ENCODE measurements at regions not wholly inside any gene's neighbourhood (a gene's known extent, or its start where the extent isn't known, plus 50 kb on each side); places are given as distances from the start of the nearest gene placed in this dataset.

GRCh38 chr9:28718226-28718625 lies 1144.9 kb upstream of the C9orf72 start:
- no peaks in the 10 kb centered on the region for H3K27me3 Mint-ChIP-seq

GRCh38 chr9:28720746-28721145 lies 1147.5 kb upstream of the C9orf72 start:
- peaks cover 0 to 3% (median 0%) of the 10 kb centered on the region in 3 donors for H3K9me3 Mint-ChIP-seq
- H3K27me3 Mint-ChIP-seq: no peaks in the 10 kb centered on the region
- H3K36me3 Mint-ChIP-seq: no peaks in the 10 kb centered on the region
- no peak overlapping the region for H3K4me3 Mint-ChIP-seq
- no peak overlapping the region for H3K27ac Mint-ChIP-seq
- no peaks in the 10 kb centered on the region for H3K4me1 Mint-ChIP-seq

More at GRCh38 chr9:28718226-28718625, 1144.9 kb upstream of the C9orf72 start:
- no peaks in the 10 kb centered on the region for H3K4me1 Mint-ChIP-seq
- H3K4me3 Mint-ChIP-seq: no peak overlapping the region
- H3K36me3 Mint-ChIP-seq: no peaks in the 10 kb centered on the region
- H3K9me3 Mint-ChIP-seq: peaks cover 0 to 3% (median 0%) of the 10 kb centered on the region in 3 donors
- no peak overlapping the region for H3K27ac Mint-ChIP-seq

GRCh38 chr9:28730111-28730510 lies 1156.8 kb upstream of the C9orf72 start:
- no peaks in the 10 kb centered on the region for H3K36me3 Mint-ChIP-seq
- H3K27ac Mint-ChIP-seq: no peak overlapping the region

GRCh38 chr9:28735738-28736342 lies 1162.6 kb upstream of the C9orf72 start:
- H3K9me3 Mint-ChIP-seq: peaks cover 0 to 1% (median 0%) of the 10 kb centered on the region in 3 donors
- H3K27me3 Mint-ChIP-seq: no peaks in the 10 kb centered on the region
- no peak overlapping the region for H3K27ac Mint-ChIP-seq
- no peaks in the 10 kb centered on the region for H3K4me1 Mint-ChIP-seq
- no peak overlapping the region for H3K4me3 Mint-ChIP-seq
- H3K36me3 Mint-ChIP-seq: no peaks in the 10 kb centered on the region

More at GRCh38 chr9:28730111-28730510, 1156.8 kb upstream of the C9orf72 start:
- Mint-ChIP-seq H3K27me3 (no peaks in the 10 kb centered on the region), H3K4me1 (no peaks in the 10 kb centered on the region), H3K4me3 (no peak overlapping the region), H3K9me3 (peaks cover 0 to 5% (median 0%) of the 10 kb centered on the region in 3 donors)

- Mint-ChIP-seq H3K36me3 (peaks cover 2% of the 10 kb centered on the region), H3K9me3 (peaks cover 2 to 16% (median 14%) of the 10 kb centered on the region in 3 donors), H3K4me1 (no peaks in the 10 kb centered on the region), H3K27ac (no peak overlapping the region), H3K27me3 (no peaks in the 10 kb centered on the region), H3K4me3 (no peak overlapping the region)
Measured at GRCh38 chr9:28741459-28741858, 1168.2 kb upstream of the C9orf72 start.

- no peak overlapping the region for H3K4me3 Mint-ChIP-seq
- no peak overlapping the region for H3K27ac Mint-ChIP-seq
- peaks cover 4 to 11% (median 9%) of the 10 kb centered on the region in 3 donors for H3K9me3 Mint-ChIP-seq
- H3K27me3 Mint-ChIP-seq: no peaks in the 10 kb centered on the region
- H3K4me1 Mint-ChIP-seq: no peaks in the 10 kb centered on the region
- H3K36me3 Mint-ChIP-seq: peaks cover 3% of the 10 kb centered on the region
Measured at GRCh38 chr9:28747351-28747985, 1174.2 kb upstream of the C9orf72 start.

- Mint-ChIP-seq H3K4me3 (no peak overlapping the region), H3K9me3 (peaks cover 0 to 3% (median 2%) of the 10 kb centered on the region in 3 donors), H3K4me1 (no peaks in the 10 kb centered on the region), H3K36me3 (peaks cover 2% of the 10 kb centered on the region), H3K27ac (no peak overlapping the region), H3K27me3 (no peaks in the 10 kb centered on the region)
Measured at GRCh38 chr9:28750136-28750535, 1176.9 kb upstream of the C9orf72 start.

- Mint-ChIP-seq H3K9me3 (peaks cover 0 to 3% (median 0%) of the 10 kb centered on the region in 3 donors), H3K4me1 (no peaks in the 10 kb centered on the region), H3K27ac (no peak overlapping the region), H3K36me3 (no peaks in the 10 kb centered on the region), H3K27me3 (no peaks in the 10 kb centered on the region), H3K4me3 (no peak overlapping the region)
Measured at GRCh38 chr9:28758341-28758740, 1185.1 kb upstream of the C9orf72 start.

- no peaks in the 10 kb centered on the region for H3K36me3 Mint-ChIP-seq
- H3K4me1 Mint-ChIP-seq: no peaks in the 10 kb centered on the region
- peaks cover 0 to 3% (median 0%) of the 10 kb centered on the region in 3 donors for H3K9me3 Mint-ChIP-seq
- H3K27ac Mint-ChIP-seq: no peak overlapping the region
- no peak overlapping the region for H3K4me3 Mint-ChIP-seq
- no peaks in the 10 kb centered on the region for H3K27me3 Mint-ChIP-seq
Measured at GRCh38 chr9:28758971-28759370, 1185.7 kb upstream of the C9orf72 start.

- H3K9me3 Mint-ChIP-seq: peaks cover 1 to 4% (median 3%) of the 10 kb centered on the region in 3 donors
- H3K4me1 Mint-ChIP-seq: no peaks in the 10 kb centered on the region
- no peak overlapping the region for H3K27ac Mint-ChIP-seq
- H3K27me3 Mint-ChIP-seq: no peaks in the 10 kb centered on the region
- no peak overlapping the region for H3K4me3 Mint-ChIP-seq
- no peaks in the 10 kb centered on the region for H3K36me3 Mint-ChIP-seq
Measured at GRCh38 chr9:28762167-28762566, 1188.9 kb upstream of the C9orf72 start.

- Mint-ChIP-seq H3K27me3 (no peaks in the 10 kb centered on the region), H3K4me1 (no peaks in the 10 kb centered on the region), H3K27ac (no peak overlapping the region), H3K4me3 (no peak overlapping the region), H3K9me3 (peaks cover 0 to 4% (median 1%) of the 10 kb centered on the region in 3 donors), H3K36me3 (no peaks in the 10 kb centered on the region)
Measured at GRCh38 chr9:28764532-28764931, 1191.3 kb upstream of the C9orf72 start.

GRCh38 chr9:28770226-28770625 lies 1196.9 kb upstream of the C9orf72 start:
- no peaks in the 10 kb centered on the region for H3K36me3 Mint-ChIP-seq
- H3K4me3 Mint-ChIP-seq: no peak overlapping the region
- H3K27me3 Mint-ChIP-seq: no peaks in the 10 kb centered on the region
- H3K27ac Mint-ChIP-seq: no peak overlapping the region
- no peaks in the 10 kb centered on the region for H3K4me1 Mint-ChIP-seq
- peaks cover 0 to 4% (median 1%) of the 10 kb centered on the region in 3 donors for H3K9me3 Mint-ChIP-seq

GRCh38 chr9:28770827-28771226 lies 1197.5 kb upstream of the C9orf72 start:
- Mint-ChIP-seq H3K27ac (no peak overlapping the region), H3K27me3 (no peaks in the 10 kb centered on the region), H3K36me3 (no peaks in the 10 kb centered on the region), H3K9me3 (peaks cover 0 to 2% (median 1%) of the 10 kb centered on the region in 3 donors), H3K4me1 (no peaks in the 10 kb centered on the region), H3K4me3 (no peak overlapping the region)

- no peak overlapping the region for H3K4me3 Mint-ChIP-seq
- H3K27me3 Mint-ChIP-seq: no peaks in the 10 kb centered on the region
- no peaks in the 10 kb centered on the region for H3K4me1 Mint-ChIP-seq
- H3K27ac Mint-ChIP-seq: no peak overlapping the region
- no peaks in the 10 kb centered on the region for H3K9me3 Mint-ChIP-seq
- no peaks in the 10 kb centered on the region for H3K36me3 Mint-ChIP-seq
Measured at GRCh38 chr9:28774433-28775235, 1201.4 kb upstream of the C9orf72 start.

- Mint-ChIP-seq H3K27ac (no peak overlapping the region), H3K4me1 (no peaks in the 10 kb centered on the region), H3K4me3 (no peak overlapping the region), H3K36me3 (no peaks in the 10 kb centered on the region), H3K9me3 (peaks cover 0 to 3% (median 0%) of the 10 kb centered on the region in 3 donors), H3K27me3 (no peaks in the 10 kb centered on the region)
Measured at GRCh38 chr9:28779243-28779642, 1206.0 kb upstream of the C9orf72 start.

All from IgD-negative memory B cell (primary cell).